ENCODE measurements at regions not wholly inside any gene's neighbourhood (a gene's known extent, or its start where the extent isn't known, plus 50 kb on each side); places are given as distances from the start of the nearest gene placed in this dataset.

GRCh38 chr3:43177085-43177484 lies 71.2 kb upstream of the POMGNT2 start:
- DNase-seq, result no peak

GRCh38 chr3:43176666-43177065 lies 70.8 kb upstream of the POMGNT2 start:
- no peak for DNase-seq

DNA sequence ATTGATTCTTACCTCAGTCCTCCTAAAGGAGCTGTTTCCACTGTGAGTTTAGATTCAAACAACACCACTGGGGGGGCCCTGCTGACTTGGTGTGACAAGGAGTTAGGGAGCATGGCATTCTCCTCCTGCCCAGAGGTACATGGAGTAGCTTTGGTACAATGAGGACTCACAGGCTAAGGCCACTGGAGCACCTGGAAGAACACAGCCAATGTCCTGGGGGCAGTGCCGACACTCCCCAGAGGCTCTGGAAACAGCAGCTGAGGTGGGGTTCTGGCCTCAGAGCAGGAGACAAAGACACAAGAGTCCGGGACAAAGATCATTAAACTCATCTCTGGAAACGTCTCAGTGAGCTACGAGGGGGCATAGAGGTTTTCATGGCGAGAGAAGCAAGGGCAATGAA lies 69.7 kb upstream of the POMGNT2 start:
- no peak for DNase-seq

DNA sequence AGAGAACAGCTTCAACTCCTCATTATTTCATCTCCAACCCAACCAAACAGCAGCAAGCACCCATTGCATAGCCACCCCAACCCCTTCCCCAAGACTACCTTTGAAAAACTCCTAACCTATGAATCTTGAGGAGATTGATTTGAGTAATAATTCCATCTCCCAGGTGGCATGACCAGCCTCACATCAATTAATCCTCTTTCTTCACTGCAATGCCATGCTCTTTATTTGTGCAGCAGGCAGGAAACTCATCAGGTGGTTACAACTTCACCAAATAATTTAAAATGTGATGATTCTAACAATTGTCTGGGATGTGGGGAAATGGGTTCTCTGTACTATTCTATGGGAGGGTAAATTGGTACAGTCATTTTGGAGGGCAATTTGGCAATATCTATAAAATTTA lies 68.1 kb upstream of the POMGNT2 start:
- DNase-seq, result no peak

DNA sequence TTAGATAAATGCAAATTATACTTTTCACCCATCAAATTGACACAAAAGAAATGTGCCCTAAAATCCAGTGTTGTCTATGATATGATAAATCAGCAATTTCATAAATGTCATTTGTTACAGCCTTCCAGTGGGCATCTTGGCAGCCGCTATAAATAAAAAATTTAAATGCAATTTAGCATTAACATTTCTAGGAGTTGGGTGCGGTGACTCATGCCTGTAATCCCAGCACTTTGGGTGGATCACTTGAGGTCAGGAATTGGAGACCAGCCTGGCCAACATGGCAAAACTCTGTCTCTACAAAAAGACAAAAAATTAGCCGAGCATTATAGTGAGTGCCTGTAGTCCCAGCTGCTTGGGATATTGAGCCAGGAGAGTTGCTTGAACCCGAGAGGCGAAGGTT lies 65.9 kb upstream of the POMGNT2 start:
- DNase-seq, result no peak

DNA sequence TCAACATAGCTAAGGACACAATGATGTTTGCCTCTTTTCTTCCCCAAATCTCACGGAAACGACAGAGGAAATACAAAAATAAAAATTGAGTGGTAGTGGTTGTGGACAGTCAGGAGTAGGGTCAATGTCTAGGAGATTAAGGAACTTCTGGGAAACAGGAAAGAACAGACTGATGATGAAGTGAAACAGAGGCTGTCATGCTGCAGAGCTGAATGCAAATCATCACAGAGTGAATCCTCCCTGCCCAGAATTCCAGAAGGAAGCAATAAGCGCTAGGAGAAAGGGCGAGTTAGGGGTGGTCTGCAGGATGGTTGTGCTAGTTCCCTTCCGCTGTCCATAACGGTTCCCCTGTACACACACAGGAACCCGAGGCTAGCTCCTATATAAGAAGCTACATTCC lies 64.7 kb upstream of the POMGNT2 start:
- no peak for DNase-seq

- no peak for DNase-seq
These were observed 64.1 kb upstream of the POMGNT2 start for GRCh38 chr3:43169987-43170386.

DNA sequence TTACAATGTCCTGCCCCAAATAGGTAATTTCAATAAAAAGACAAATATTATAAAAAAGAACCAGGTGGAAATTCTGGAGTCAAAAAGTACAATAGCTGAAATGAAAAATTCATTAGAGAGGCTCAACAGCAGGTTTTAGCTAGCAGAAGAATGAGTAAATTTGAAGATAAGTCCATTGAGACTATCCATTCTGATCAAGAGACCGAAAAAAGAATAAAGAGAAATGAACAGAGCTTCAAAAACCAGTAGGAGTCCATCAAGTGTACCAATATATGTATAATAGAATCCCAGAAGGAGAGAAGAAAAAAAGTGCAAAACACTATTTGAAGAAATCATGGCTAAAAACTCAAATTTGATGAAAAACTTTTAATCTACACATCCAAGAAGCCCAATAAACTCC lies 60.5 kb upstream of the POMGNT2 start:
- DNase-seq, result no peak

GRCh38 chr3:43165786-43166185 lies 59.9 kb upstream of the POMGNT2 start:
- DNase-seq, result no peak

- DNase-seq, result no peak
These were observed 58.1 kb upstream of the POMGNT2 start for GRCh38 chr3:43163895-43164493.

DNA sequence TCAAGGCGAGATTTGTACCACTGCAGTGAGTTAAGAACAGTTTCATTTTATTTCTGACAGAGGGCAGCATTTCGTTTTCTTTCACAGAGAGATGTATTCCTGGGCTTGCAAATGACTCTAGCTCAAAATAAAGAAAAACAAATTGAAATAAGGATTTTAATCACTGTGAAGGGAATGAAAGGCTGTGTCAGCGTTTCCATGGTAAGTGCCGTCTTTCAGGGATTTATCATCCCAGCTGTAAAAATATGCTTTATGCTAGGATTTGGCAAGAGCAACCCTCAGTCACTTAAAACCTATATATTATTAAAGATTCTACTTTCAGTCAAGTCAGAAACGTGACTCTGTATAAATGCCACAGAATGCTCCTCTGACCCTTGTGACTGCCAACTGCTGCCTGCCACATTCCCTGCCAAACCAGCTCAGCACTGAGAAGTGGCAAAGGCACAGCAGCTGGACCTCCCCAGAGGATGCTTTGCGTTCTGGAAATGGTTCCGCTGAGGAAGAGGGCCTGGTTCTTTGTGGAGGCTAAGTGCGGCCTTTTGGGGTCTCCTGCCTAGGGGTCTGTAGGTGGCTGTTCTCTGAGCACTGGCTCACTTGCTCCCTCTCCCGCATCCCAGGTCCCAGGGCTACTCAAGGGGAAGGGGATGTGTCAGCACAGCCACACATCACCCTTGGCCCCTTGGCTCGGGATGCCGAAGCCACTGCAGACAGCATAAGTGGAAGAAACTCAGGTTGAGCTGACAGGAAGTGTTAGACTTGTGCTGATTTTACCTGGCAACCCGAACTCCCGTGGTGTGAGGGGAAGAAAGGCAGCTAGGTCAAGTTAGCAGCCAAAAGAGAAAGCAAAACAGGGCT lies 56.6 kb upstream of the POMGNT2 start:
- DNase-seq, result peak; percentile 66

- no peak for DNase-seq
These were observed 55.9 kb upstream of the POMGNT2 start for GRCh38 chr3:43161684-43162229.

- DNase-seq, result no peak
These were observed 54.8 kb upstream of the POMGNT2 start for GRCh38 chr3:43160664-43161063.

DNA sequence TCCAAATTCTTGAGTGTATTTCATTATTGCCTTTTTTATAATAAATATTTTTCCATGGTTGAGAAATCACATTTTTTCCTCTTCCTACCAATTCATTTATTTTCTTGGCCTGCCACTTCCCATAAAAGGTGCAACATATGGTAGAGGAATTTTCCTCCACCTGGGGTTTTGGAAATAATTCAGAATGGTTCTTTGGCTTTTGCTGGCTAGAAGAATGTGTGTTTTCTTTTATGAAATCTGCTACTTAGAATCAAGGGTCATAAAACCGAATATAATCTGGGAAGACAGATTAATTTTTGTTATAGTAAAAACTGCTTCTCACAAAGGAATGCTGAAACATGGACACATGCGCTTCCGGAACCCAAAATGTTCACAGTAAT lies 54.0 kb upstream of the POMGNT2 start:
- DNase-seq, result no peak

GRCh38 chr3:43159131-43159875 lies 53.4 kb upstream of the POMGNT2 start:
- DNase-seq, result no peak

DNA sequence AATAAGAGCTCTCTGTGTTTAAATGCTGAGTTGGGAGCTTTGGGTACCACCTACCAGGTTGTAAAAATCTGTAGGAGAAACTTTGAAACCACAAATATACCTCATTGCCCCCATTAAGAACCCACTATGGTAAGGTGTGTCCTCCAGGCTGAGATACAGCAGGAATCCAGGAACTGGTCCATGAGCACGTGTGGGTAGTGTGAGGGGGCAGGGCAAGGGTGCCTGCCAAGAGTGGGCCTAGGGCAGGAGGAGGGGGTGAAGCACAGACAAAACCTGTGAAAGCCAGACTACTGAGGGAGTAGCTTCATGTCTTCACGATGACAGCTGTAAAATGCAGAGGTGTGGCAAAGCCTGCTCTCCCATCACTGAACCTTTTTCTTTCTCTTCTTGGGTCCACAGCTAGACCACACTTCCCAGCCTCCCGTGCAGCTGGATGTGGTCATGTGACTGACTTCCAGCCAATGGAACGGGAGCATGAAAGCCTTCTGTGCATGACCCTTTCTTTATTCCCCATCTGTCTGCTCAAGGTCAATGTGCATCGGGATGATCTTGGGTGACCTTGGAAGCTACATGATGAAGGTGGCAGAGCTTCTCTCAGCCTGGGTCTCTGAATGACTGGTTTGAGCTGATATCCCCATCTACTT lies 51.1 kb upstream of the POMGNT2 start:
- DNase-seq, result no peak

- no peak for DNase-seq
These were observed 49.7 kb upstream of the POMGNT2 start for GRCh38 chr3:43155464-43156121.

All from activated CD8-positive, alpha-beta memory T cell treated with anti-CD3 and anti-CD28 coated beads, Interleukin-2, amount 50 U/mL, for 48 hours (primary cell).